ENCODE measurements at regions not wholly inside any gene's neighbourhood (a gene's known extent, or its start where the extent isn't known, plus 50 kb on each side); places are given as distances from the start of the nearest gene placed in this dataset.

GRCh38 chrX:42946544-42947194 is 168.7 kb upstream of the PPP1R2C start:
- no peak for DNase-seq

GRCh38 chrX:42948723-42949657 is 171.0 kb upstream of the PPP1R2C start:
- no peak for DNase-seq

GRCh38 chrX:42951747-42952146 is 173.8 kb upstream of the PPP1R2C start:
- no peak for DNase-seq

- DNase-seq, result no peak
Observed at GRCh38 chrX:42952621-42953020, 174.7 kb upstream of the PPP1R2C start.

GRCh38 chrX:42954880-42955279 is 176.9 kb upstream of the PPP1R2C start:
- DNase-seq, result no peak

- no peak for DNase-seq
Observed at GRCh38 chrX:42955349-42955748, 177.4 kb upstream of the PPP1R2C start.

GRCh38 chrX:42967681-42968300 is 189.8 kb upstream of the PPP1R2C start:
- DNase-seq, result no peak

- no peak for DNase-seq
Observed at GRCh38 chrX:42973321-42973720, 195.4 kb upstream of the PPP1R2C start.

GRCh38 chrX:42975906-42976305 is 197.9 kb upstream of the PPP1R2C start:
- no peak for DNase-seq

GRCh38 chrX:42976746-42977366 is 198.9 kb upstream of the PPP1R2C start:
- no peak for DNase-seq

GRCh38 chrX:42978655-42979379 is 200.9 kb upstream of the PPP1R2C start:
- no peak for DNase-seq

GRCh38 chrX:42988700-42989099 is 210.7 kb upstream of the PPP1R2C start:
- no peak for DNase-seq

- no peak for DNase-seq
Observed at GRCh38 chrX:42992199-42992943, 214.4 kb upstream of the PPP1R2C start.

GRCh38 chrX:42996861-42997260 is 218.9 kb upstream of the PPP1R2C start:
- no peak for DNase-seq

GRCh38 chrX:43000121-43000520 is 222.2 kb upstream of the PPP1R2C start:
- no peak for DNase-seq

- no peak for DNase-seq
Observed at GRCh38 chrX:43002526-43003203, 224.7 kb upstream of the PPP1R2C start.

GRCh38 chrX:43003204-43003565 is 225.2 kb upstream of the PPP1R2C start:
- no peak for DNase-seq

- DNase-seq, result no peak
Observed at GRCh38 chrX:43003939-43004338, 226.0 kb upstream of the PPP1R2C start.

- no peak for DNase-seq
Observed at GRCh38 chrX:43005561-43005960, 227.6 kb upstream of the PPP1R2C start.

- no peak for DNase-seq
Observed at GRCh38 chrX:43008356-43008755, 230.4 kb upstream of the PPP1R2C start.

GRCh38 chrX:43016021-43016420 is 238.1 kb upstream of the PPP1R2C start:
- DNase-seq, result no peak
